ENCODE measurements at regions not wholly inside any gene's neighbourhood (a gene's known extent, or its start where the extent isn't known, plus 50 kb on each side); places are given as distances from the start of the nearest gene placed in this dataset.

DNA sequence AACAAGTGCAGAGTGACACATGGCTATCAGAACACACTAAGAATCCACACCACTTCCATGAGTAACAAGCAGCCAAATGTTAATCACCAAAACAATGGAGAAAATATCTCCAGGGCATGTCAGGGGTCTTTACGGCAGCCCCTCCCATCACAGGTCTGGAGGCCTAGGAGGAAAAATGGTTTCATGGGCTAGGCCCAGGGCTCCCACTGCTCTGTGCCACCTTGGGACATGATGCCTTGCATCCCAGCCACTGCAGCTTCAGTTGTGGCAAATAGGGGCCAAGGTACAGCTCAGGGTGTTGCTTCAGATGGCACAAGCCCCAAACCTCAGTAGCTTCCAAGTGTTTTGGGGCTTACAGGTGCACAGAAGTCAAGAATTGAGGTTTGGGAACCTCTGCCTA is 66.6 kb downstream of the NEURL3 start:
- CTCF ChIA-PET: no interaction called here
- no peak for DNase-seq (ENCODE audit: low read depth)
- POLR2A ChIA-PET: no interaction called here
- Histone ChIP-seq H3K4me3 (ENCODE audit: low read depth, low read length) (no peak overlapping the region), H3K36me3 (ENCODE audit: control insufficient read depth, insufficient read depth, low read length) (no peaks in the 10 kb centered on the region), H3K27me3 (ENCODE audit: control insufficient read depth, insufficient read depth, low read length) (no peaks in the 10 kb centered on the region)
- TF ChIP-seq, protein P1, sequence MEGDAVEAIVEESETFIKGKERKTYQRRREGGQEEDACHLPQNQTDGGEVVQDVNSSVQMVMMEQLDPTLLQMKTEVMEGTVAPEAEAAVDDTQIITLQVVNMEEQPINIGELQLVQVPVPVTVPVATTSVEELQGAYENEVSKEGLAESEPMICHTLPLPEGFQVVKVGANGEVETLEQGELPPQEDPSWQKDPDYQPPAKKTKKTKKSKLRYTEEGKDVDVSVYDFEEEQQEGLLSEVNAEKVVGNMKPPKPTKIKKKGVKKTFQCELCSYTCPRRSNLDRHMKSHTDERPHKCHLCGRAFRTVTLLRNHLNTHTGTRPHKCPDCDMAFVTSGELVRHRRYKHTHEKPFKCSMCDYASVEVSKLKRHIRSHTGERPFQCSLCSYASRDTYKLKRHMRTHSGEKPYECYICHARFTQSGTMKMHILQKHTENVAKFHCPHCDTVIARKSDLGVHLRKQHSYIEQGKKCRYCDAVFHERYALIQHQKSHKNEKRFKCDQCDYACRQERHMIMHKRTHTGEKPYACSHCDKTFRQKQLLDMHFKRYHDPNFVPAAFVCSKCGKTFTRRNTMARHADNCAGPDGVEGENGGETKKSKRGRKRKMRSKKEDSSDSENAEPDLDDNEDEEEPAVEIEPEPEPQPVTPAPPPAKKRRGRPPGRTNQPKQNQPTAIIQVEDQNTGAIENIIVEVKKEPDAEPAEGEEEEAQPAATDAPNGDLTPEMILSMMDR (IDR thresholded peaks at IDR 0.05; ENCODE audit: insufficient read depth, low read depth, low read length): no peak

DNA sequence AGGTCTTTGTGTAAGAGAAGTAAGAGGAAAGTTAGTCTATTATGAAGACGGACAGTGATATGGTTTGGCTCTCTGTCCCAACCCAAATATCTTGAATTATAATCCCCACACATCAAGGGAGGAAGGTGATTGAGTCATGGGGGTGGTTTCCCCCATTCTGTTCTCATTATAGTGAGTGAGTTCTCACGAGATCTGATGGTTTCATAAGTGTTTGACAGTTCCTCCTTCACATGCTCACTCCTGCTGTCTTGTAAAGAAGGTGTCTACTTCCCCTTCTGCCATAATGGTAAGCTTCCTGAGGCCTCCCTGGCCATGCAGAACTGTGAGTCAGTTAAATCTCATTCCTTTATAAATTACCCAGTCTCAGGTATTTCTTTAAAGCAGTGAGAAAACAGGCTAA is 67.6 kb downstream of the NEURL3 start:
- Histone ChIP-seq H3K36me3 (ENCODE audit: control insufficient read depth, insufficient read depth, low read length) (no peaks in the 10 kb centered on the region), H3K27me3 (ENCODE audit: control insufficient read depth, insufficient read depth, low read length) (no peaks in the 10 kb centered on the region), H3K4me3 (ENCODE audit: low read depth, low read length) (no peak overlapping the region)
- CTCF ChIA-PET: no interaction called here
- POLR2A ChIA-PET: no interaction called here
- no peak for DNase-seq (ENCODE audit: low read depth)
- TF ChIP-seq, protein P1 (IDR thresholded peaks at IDR 0.05; ENCODE audit: insufficient read depth, low read depth, low read length): no peak

- CTCF ChIA-PET: interaction anchor here (1.6 kb wide), 1 partner anchor 29 kb away, joined by 7 read pairs; no protein-coding TSS in a partner anchor
- no peaks in the 10 kb centered on the region for H3K36me3 ChIP-seq (ENCODE audit: control insufficient read depth, insufficient read depth, low read length)
- POLR2A ChIA-PET: no interaction called here
- TF ChIP-seq, protein P1 (IDR thresholded peaks at IDR 0.05; ENCODE audit: insufficient read depth, low read depth, low read length): no peak
- H3K4me3 ChIP-seq (ENCODE audit: low read depth, low read length): no peak overlapping the region
- H3K27me3 ChIP-seq (ENCODE audit: control insufficient read depth, insufficient read depth, low read length): no peaks in the 10 kb centered on the region
- DNase-seq (ENCODE audit: low read depth): no peak
These were observed 68.2 kb downstream of the NEURL3 start for GRCh38 chr2:96436961-96437360.

GRCh38 chr2:96436416-96436815 is 68.7 kb downstream of the NEURL3 start:
- no peak overlapping the region for H3K4me3 ChIP-seq (ENCODE audit: low read depth, low read length)
- CTCF ChIA-PET: interaction anchor here (0.7 to 1.6 kb wide), 2 partner anchors 13 to 29 kb away, joined by 3 to 7 read pairs; no protein-coding TSS in a partner anchor
- DNase-seq (ENCODE audit: low read depth): no peak
- POLR2A ChIA-PET: no interaction called here
- TF ChIP-seq, protein P1 (IDR thresholded peaks at IDR 0.05; ENCODE audit: insufficient read depth, low read depth, low read length): no peak
- H3K27me3 ChIP-seq (ENCODE audit: control insufficient read depth, insufficient read depth, low read length): no peaks in the 10 kb centered on the region
- H3K36me3 ChIP-seq (ENCODE audit: control insufficient read depth, insufficient read depth, low read length): no peaks in the 10 kb centered on the region

DNA sequence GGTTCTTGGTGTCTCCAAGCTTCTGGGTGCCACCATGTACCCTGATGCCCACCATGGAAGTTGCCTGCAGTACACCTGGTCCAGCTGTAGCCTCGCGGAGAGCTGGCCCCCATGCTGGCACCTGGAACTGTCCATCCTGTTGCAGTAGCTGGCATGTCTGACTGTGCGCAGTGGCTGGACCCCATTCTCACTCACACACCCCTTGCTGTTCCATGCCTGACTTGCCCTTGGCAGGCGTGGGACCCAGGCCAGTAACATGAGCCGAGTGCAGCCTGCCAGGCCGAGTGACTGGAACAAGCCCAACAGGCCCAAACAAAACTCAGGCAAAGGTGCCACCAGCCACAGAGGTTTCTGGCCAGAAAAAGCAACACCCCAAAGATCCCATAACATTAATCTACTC is 73.8 kb downstream of the NEURL3 start:
- DNase-seq (ENCODE audit: low read depth): no peak
- Histone ChIP-seq H3K27me3 (ENCODE audit: control insufficient read depth, insufficient read depth, low read length) (0 out of 2 replicates have a peak, but pooled peaks cover 1% of the 10 kb centered on the region), H3K4me3 (ENCODE audit: low read depth, low read length) (no peak overlapping the region), H3K36me3 (ENCODE audit: control insufficient read depth, insufficient read depth, low read length) (no peaks in the 10 kb centered on the region)
- CTCF ChIA-PET: interaction anchor here (0.9 kb wide), 1 partner anchor 123 kb away, joined by 4 read pairs; no protein-coding TSS in a partner anchor
- TF ChIP-seq, protein P1 (IDR thresholded peaks at IDR 0.05; ENCODE audit: insufficient read depth, low read depth, low read length): no peak
- POLR2A ChIA-PET: no interaction called here
